PC-3 (cell line): ENCODE measurements at regions not wholly inside any gene's neighbourhood (a gene's known extent, or its start where the extent isn't known, plus 50 kb on each side); places are given as distances from the start of the nearest gene placed in this dataset.

Experiments used
- ATAC-seq: fragments of 200-7000 bp; cut with Tn5 transposase; 2 replicates; pipeline ENCODE4 v1.9.1; 2020; ENCODE audit warnings: mild to moderate bottlenecking, moderate library complexity
- BruUV-seq: library from RNA; stranded (reverse); fragments of 400-500 nt; replicated peaks from 2 replicates; lab custom pipeline; 2021; lab: Mats Ljungman, UMichigan
- CTCF ChIA-PET: fragments of 300-600 bp; sonication (Branson Sonifier 250); formaldehyde crosslinking; loops from one replicate; lab custom pipeline; 2022; ENCODE audit warnings: antibody characterized with exemption; lab: Charles Lee
- POLR2A ChIA-PET: fragments of 300-600 bp; sonication (Branson Sonifier 250); formaldehyde crosslinking; loops from one replicate; lab custom pipeline; 2022; ENCODE audit warnings: antibody characterized with exemption; ENCODE audit not compliant: unreplicated experiment; lab: Charles Lee
- DNase-seq: peaks from one replicate; pipeline ENCODE4 v3.0.0-alpha.2; 2015
- H2AFZ ChIP-seq: fragments of 300-600 bp; sonication (generic); 2 replicates; pipeline ENCODE4 v1.6.0; 2016; ENCODE audit warnings: antibody characterized with exemption, low read length
- H3F3A ChIP-seq: fragments of 300-600 bp; sonication (generic); one replicate; pipeline ENCODE4 v1.6.0; 2017; ENCODE audit warnings: antibody characterized with exemption, low read length, control low read depth, mild to moderate bottlenecking; ENCODE audit not compliant: unreplicated experiment
- H3K27ac ChIP-seq: fragments of 300-600 bp; sonication (generic); 2 replicates; pipeline ENCODE4 v1.5.1; 2016; ENCODE audit warnings: mild to moderate bottlenecking, low read length
- H3K27me3 ChIP-seq: fragments of 300-600 bp; sonication (generic); 2 replicates; pipeline ENCODE4 v1.6.1; 2016; ENCODE audit warnings: low read length, mixed read lengths
- H3K36me3 ChIP-seq: fragments of 300-600 bp; sonication (generic); 2 replicates; pipeline ENCODE4 v1.6.1; 2016; ENCODE audit warnings: low read depth, mixed run types, low read length, mixed read lengths
- H3K4me1 ChIP-seq: fragments of 300-600 bp; sonication (generic); 2 replicates; pipeline ENCODE4 v1.5.1; 2016; ENCODE audit warnings: low read length; ENCODE audit not compliant: insufficient read depth
- H3K4me2 ChIP-seq: fragments of 300-600 bp; sonication (generic); 2 replicates; pipeline ENCODE4 v1.6.0; 2016; ENCODE audit warnings: low read length
- H3K4me3 ChIP-seq: fragments of 300-600 bp; sonication (generic); 2 replicates; pipeline ENCODE4 v1.5.1; 2016; ENCODE audit warnings: mild to moderate bottlenecking, low read length, mixed read lengths
- H3K79me2 ChIP-seq: fragments of 300-600 bp; sonication (generic); 2 replicates; pipeline ENCODE4 v1.6.1; 2017; ENCODE audit warnings: low read length, mixed read lengths
- H3K9ac ChIP-seq: fragments of 300-600 bp; sonication (generic); 2 replicates; pipeline ENCODE4 v1.6.0; 2016; ENCODE audit warnings: mild to moderate bottlenecking, low read length
- H3K9me2 ChIP-seq: fragments of 300-600 bp; sonication (generic); replicated peaks from 2 replicates; pipeline ENCODE4 v1.6.1; 2016; ENCODE audit warnings: mixed run types, low read length, mixed read lengths
- H3K9me3 ChIP-seq: fragments of 300-600 bp; sonication (generic); 2 replicates; pipeline ENCODE4 v1.6.1; 2016; ENCODE audit warnings: low read length, mixed read lengths
- H4K20me1 ChIP-seq: fragments of 300-600 bp; sonication (generic); 2 replicates; pipeline ENCODE4 v1.6.1; 2016; ENCODE audit warnings: low read length, mixed read lengths
- EZH2 ChIP-seq: fragments of 300-600 bp; sonication (generic); IDR thresholded peaks from one replicate; pipeline ENCODE4 v1.6.1; 2017; ENCODE audit warnings: antibody characterized with exemption, mild to moderate bottlenecking, low read length; ENCODE audit not compliant: unreplicated experiment
- EZH2phosphoT487 ChIP-seq: fragments of 300-600 bp; sonication (generic); IDR thresholded peaks from 2 replicates; pipeline ENCODE4 v1.6.1; 2018; ENCODE audit warnings: mild to moderate bottlenecking, antibody characterized with exemption, low read length, borderline replicate concordance
- intact Hi-C: fragments of 100-400 bp; cut with micrococcal nuclease; formaldehyde crosslinking; loops from 2 replicates; pipeline ENCODE4 v1.9.0; 2023
- TF ChIP-seq, protein P1 (sequence below): fragments of 300-600 bp; sonication (generic); conservative IDR thresholded peaks from 2 replicates; pipeline ENCODE4 v1.5.1; 2017; ENCODE audit warnings: antibody characterized with exemption, low read depth, mild to moderate bottlenecking, low read length

DNA sequence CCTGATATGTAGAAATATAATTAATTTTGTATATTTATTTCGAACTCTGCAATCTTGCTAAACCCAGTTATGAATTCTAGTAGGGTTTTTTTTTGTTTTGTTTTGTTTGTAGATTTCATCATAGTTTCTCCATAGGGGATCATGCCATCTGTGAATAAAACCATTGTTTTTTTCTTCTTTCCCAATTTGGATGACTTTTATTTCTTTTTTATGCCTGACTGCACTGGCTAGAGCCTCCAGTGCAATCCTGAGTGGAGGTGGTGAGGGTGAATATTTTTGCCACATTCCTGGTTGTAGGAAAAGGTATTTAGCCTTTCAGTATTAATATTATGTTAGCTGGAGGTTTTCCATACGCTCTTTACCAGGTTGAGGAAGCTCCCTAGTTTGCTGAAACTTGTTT, 70.0 kb upstream of the GFPT2 start:
- no peak for TF ChIP-seq EZH2phosphoT487
- TF ChIP-seq, protein P1, sequence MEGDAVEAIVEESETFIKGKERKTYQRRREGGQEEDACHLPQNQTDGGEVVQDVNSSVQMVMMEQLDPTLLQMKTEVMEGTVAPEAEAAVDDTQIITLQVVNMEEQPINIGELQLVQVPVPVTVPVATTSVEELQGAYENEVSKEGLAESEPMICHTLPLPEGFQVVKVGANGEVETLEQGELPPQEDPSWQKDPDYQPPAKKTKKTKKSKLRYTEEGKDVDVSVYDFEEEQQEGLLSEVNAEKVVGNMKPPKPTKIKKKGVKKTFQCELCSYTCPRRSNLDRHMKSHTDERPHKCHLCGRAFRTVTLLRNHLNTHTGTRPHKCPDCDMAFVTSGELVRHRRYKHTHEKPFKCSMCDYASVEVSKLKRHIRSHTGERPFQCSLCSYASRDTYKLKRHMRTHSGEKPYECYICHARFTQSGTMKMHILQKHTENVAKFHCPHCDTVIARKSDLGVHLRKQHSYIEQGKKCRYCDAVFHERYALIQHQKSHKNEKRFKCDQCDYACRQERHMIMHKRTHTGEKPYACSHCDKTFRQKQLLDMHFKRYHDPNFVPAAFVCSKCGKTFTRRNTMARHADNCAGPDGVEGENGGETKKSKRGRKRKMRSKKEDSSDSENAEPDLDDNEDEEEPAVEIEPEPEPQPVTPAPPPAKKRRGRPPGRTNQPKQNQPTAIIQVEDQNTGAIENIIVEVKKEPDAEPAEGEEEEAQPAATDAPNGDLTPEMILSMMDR = no peak
- no peaks in the 10 kb centered on the region for H3K36me3 ChIP-seq

DNA sequence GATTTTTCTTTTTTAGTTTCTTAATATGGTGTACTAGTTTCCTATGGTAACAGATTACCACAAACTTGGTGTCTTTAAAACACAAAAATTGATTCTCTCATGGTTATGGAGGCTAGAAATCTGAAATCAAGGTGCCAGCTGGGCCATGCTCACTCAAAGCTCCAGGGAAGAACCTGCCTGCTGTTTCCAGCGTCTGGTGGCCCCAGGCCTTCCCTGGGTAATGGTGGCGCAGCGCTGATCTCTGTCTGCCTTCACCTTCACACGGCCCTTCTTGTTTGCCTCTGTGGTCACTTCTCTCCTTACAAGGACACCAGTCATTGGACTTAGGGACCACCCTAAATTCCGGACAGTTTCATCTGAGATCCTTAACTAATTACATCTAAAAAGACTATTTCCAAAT, 70.5 kb upstream of the GFPT2 start:
- no peaks in the 10 kb centered on the region for H3K9me2 ChIP-seq
- CTCF ChIA-PET = no interaction called here
- no peaks in the 10 kb centered on the region for H3K79me2 ChIP-seq
- no peaks in the 10 kb centered on the region for H3F3A ChIP-seq
- no peak overlapping the region for H2AFZ ChIP-seq
- H3K9me3 ChIP-seq = no peaks in the 10 kb centered on the region
- BruUV-seq = no TSS peak
- no peaks in the 10 kb centered on the region for H3K36me3 ChIP-seq
- no peaks in the 10 kb centered on the region for H4K20me1 ChIP-seq
- no peak for ATAC-seq
- POLR2A ChIA-PET = no interaction called here
- no peak overlapping the region for H3K4me3 ChIP-seq
- no peaks in the 10 kb centered on the region for H3K4me1 ChIP-seq
- TF ChIP-seq EZH2 (no peak), EZH2phosphoT487 (no peak)
- TF ChIP-seq, protein P1 = no peak
- no peak overlapping the region for H3K4me2 ChIP-seq
- H3K9ac ChIP-seq = no peak overlapping the region
- intact Hi-C loops = no loop called here
- no peaks in the 10 kb centered on the region for H3K27me3 ChIP-seq
- DNase-seq = no peak
- no peak overlapping the region for H3K27ac ChIP-seq

More for the DNA sequence above, 70.0 kb upstream of the GFPT2 start:
- no peaks in the 10 kb centered on the region for H3K9me2 ChIP-seq
- no peaks in the 10 kb centered on the region for H3F3A ChIP-seq
- no peak overlapping the region for H3K9ac ChIP-seq
- no peaks in the 10 kb centered on the region for H3K79me2 ChIP-seq
- ATAC-seq = no peak
- H3K27me3 ChIP-seq = no peaks in the 10 kb centered on the region
- no TSS peak for BruUV-seq
- H3K4me2 ChIP-seq = no peak overlapping the region
- H4K20me1 ChIP-seq = no peaks in the 10 kb centered on the region
- DNase-seq = no peak
- intact Hi-C loops = no loop called here
- H3K4me1 ChIP-seq = no peaks in the 10 kb centered on the region
- no peak overlapping the region for H3K27ac ChIP-seq
- ChIA-PET CTCF (no interaction called here), POLR2A (no interaction called here)
- no peak overlapping the region for H3K4me3 ChIP-seq
- no peaks in the 10 kb centered on the region for H3K9me3 ChIP-seq
- H2AFZ ChIP-seq = no peak overlapping the region

DNA sequence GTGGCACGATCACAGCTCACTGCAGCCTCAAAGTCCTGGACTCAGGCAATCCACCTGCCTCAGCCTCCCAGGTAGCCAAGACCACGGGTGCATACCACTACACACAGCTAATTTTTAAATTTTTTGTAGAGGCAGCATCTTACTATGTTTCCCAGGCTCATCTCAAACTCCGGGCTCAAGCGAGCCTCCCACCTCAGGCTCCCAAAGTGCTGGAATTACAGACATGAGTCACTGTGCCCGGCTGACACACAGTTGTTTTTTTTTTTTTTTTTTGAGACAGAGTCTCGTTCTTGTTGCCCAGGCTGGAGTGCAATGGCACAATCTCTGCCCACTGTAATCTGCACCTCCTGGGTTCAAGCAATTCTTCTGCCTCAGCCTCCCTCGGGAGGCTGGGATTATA, 70.1 kb upstream of the CNOT6 start:
- Histone ChIP-seq H3K27me3 (no peaks in the 10 kb centered on the region), H3K27ac (no peak overlapping the region), H3K4me1 (no peaks in the 10 kb centered on the region), H3K9ac (no peak overlapping the region), H3K9me3 (no peaks in the 10 kb centered on the region), H3K79me2 (no peaks in the 10 kb centered on the region), H3K4me3 (no peak overlapping the region), H3K9me2 (no peaks in the 10 kb centered on the region), H3K36me3 (no peaks in the 10 kb centered on the region), H4K20me1 (no peaks in the 10 kb centered on the region), H2AFZ (no peak overlapping the region), H3K4me2 (no peak overlapping the region), H3F3A (no peaks in the 10 kb centered on the region)
- ATAC-seq (no peak), DNase-seq (no peak)
- POLR2A ChIA-PET = no interaction called here
- BruUV-seq = no TSS peak
- intact Hi-C loops = no loop called here
- CTCF ChIA-PET = no interaction called here
- TF ChIP-seq, protein P1 = no peak
- TF ChIP-seq EZH2phosphoT487 (no peak), EZH2 (no peak)
